ENCODE measurements at regions not wholly inside any gene's neighbourhood (a gene's known extent, or its start where the extent isn't known, plus 50 kb on each side); places are given as distances from the start of the nearest gene placed in this dataset.
"Not testable (repeated sequence)": the region's sequence is repeated elsewhere in the genome, so short reads cannot be mapped to it uniquely, and the experiment has no call there.

DNA sequence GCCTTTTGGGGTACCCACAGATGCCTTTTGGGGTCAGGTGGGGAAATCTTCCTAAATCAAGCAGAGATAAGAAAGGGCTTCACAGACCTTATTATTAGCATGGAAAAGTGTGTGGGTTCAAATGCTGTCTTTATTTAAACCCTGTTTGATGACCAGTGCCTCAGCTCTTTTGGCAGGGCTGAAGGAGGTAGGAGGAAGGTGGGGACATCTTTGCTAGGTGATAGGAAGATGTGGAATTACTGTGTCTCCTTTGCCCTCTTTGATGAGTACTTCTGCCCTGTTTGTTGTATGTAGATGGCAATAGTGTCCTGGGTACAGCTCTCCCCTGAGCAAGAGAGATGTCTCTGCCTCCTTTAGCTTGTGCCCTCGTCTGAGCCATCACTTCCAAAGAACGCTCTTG, 333.3 kb upstream of the ROPN1 start:
- DNase-seq, result no peak

DNA sequence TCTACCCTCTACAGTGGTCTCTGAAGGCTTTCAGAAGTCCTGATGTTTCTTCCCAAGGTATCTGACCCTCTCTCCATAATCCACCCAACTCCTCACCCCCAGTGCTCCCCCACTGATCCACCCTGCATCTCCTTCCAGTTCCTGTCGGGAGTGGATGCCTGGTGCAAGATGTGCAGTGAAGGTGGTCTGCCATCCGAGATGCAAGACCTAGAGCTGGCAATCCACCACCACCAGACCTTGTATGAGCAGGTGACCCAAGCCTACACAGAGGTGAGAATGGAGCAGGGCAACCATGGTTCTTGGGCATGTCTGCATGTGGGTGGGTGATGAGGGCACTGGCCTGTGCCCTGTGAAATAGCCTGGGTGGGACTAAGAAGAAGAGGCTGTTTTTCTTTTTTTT, 337.8 kb upstream of the ROPN1 start:
- DNase-seq, result no peak

DNA sequence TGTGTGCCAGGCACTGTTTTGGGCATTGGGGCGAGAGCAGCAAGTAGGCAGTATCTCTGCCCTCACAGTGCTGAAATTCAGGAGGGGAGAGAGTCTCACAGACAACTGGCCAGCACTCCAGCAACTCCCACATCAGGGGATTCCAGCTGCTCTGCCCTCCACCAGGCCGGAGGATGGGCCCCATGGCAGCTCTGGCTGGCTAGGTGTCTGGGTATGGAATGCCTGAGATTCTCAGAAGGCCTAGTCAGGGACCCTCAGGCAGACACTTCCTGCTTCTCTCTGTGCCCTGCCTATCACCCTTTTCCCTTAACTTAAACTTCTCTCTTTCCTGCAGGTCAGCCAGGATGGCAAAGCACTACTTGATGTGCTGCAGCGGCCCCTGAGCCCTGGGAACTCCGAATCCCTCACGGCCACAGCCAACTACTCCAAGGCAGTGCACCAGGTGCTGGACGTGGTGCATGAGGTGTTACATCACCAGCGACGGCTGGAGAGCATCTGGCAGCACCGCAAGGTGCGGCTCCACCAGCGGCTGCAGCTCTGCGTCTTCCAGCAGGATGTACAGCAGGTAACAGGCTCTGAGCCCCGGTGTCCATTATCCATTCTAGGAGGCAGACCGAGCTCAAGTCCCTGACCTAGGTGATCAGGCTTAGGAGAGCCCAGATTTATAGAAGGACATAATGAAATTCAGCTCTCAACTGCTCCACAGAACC, 342.2 kb upstream of the ROPN1 start:
- no peak for DNase-seq

DNA sequence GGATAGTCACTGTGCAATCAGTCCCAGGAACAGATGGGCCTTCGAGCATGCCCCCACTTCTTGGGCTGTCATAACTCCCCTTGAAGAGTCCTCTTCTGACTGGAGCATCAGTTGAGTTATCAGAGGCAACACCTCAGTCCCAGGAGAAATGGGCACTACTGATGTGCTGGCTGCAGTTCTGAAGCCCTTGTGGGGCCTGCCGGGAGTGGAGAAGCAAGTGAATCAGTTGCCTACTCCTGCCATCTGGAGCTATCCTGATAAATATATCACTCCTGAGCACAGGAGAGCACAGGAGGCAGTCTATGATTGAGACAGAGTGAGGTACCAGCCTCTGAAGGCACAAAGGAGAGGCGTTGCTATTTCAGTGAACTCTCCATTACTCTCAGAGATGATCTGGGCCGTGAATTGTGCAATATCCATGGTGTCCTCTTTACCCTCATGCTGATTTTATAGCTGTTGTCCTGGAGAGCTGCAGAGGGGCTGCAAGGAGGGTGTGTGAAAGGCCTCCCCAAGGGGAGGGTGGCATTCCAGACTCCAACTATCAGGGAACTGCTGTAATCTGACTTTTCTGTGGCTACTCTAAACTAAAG, 344.2 kb upstream of the ROPN1 start:
- no peak for DNase-seq

DNA sequence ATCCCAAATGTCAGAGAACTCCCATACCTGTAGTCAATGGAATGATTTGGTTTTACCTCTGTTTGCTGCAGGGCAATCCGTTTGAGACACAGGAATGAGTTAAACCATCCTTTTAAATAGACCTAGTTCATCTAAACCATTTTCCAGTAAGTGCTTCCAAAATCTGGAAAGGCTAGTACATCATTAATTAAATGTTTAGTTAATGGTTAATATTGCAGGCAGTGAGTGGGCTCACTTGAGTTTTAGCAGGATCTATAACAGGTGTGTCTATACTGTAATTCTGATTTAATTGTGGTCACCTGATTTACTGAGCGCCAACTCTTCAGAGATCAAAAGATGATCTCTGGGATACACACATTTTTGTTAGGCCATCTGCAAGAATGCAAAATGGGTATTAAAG, 353.9 kb upstream of the ROPN1 start:
- DNase-seq, result no peak

DNA sequence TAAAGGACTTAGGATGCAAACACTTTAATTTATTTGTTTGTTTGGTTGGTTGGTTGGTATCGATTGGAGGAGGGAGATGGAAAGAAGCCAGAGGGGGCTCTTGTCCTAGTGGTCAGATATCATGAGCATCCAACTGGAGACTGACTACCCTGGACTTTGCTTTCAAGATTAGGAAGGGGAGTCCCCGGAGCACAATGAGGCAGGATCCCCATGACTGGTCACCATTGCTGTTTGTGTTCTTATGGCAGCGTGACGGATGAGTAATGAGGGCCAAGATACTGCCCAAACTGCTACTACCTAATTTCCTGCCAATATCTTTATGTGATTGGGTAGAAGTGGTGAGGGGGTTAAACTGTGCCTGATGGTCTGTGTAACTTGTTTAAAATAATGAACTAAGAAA, 354.6 kb upstream of the ROPN1 start:
- DNase-seq, result no peak

DNA sequence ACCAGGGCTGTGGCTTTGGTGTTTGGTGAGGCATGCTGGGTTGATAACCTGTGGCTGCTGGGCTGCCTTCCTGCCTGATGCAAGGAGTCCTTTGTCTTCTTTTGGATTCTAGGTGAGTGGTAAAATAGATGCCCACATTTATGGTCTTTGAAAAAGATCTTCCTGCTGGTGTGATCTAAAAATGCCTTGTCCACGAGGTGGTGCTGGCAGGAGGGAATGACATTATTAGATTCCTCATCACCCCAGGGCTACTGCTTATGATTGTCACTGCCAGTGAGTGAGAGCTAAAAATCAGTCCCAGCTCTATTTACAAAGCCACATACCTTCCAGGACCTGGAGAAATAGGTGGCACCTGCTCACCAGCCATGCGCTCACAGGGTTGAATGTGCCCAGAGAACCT, 355.5 kb upstream of the ROPN1 start:
- no peak for DNase-seq

DNA sequence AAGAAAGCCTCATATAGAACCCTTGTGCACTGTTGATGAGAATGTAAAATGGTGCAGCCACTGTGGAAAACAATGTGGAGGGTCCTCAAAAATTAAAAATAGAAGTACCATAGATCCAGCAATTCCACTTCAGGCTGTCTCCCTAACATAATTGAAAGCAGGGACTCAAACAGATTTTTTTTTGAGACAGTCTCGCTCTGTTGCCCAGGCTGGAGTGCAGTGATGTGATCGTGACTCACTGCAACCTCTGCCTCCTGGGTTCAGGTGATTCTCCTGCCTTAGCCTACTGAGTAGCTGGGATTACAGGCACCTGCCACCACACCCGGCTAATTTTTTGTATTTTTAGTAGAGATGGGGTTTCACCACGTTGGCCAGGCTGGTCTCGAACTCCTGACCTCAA, 356.6 kb upstream of the ROPN1 start:
- not testable (repeated sequence) for DNase-seq

DNA sequence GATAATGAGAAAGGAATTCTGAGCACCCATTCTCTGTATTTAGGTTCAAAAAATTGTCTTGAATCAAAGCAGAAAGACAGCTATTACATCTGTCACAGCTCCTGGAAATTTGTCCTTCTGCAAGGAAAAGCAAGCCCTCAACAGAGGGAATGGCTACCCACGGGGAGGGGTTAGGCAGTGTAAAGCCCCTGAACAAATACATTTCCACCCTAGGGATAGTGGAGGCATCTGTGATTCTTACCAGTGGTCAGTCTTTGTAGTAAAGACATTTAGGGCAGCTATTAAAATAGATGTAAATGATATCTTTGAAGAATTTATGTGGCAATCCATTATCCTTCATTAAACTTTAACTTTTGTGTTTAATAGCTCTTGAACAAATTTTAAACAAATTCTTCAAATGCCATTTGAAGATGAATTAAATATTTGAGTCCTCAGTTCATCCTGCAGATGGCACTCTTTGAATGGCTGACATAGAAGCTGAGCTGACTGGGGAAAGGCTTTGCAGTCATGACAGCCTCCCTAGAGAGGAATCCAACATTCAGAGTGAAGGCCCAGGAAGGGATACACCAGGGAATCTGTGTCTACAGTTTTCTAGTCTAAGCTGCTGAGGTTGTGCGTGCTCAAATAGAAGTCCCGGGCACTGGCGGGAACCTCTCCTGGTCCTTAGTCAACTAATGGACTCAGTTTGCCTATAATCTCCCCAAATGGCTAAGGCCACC, 359.7 kb upstream of the ROPN1 start:
- peak; percentile 5 for DNase-seq

DNA sequence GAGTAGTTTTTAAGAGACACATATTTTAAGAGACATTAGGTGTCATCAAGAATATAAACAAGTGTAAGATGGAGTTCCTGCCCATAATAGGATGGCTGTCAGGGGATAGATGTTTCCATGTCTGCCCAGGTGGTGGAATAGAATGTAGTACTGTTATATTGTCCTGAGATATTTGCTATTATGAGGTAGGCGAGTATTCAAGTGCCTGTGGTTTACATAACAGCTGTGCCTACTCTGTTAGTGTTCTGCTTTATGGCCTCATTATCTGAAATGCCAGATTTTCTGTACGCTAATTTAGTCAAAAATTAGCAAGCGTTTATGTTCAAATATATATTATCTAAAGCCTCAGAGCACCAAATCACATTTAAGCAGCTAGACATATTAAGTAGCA, 360.2 kb upstream of the ROPN1 start:
- no peak for DNase-seq

DNA sequence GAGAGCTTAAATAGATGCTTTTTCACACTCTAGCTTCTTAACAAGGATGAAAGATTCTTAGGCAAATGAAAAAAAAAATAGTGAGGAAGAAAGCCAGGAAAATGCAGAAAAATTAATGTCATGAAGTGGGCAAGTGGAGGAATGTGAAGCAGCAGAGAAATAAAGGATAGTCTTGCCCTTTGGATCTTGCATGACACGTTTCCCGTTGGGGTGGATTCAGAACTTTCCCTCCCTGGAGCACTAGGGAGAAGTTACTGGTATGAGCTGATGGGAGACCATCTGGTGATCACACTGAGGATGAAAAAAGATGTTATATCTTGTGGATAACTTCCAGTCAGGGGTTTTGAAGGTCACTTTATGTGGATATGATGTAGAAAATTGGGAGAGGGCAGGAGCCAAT, 361.8 kb upstream of the ROPN1 start:
- DNase-seq, result no peak

DNA sequence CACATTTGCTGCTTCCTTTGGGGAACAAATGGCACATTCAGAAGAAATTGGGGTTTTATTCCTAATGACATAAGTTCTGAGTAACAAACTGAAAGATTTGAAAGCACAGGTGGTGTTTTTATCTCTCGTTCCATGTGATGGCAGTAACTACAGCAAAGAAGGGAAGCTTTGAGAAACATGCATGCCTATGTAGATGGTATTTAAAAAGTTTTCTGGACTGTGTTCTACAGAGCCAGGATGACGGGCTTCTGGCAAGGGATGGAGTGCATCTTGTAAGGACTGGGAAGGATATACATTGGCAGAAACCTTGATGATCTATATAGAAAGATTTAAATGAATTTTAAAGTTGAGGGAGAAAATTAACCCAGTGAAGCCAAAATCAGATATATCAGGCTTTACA, 362.2 kb upstream of the ROPN1 start:
- no peak for DNase-seq

DNA sequence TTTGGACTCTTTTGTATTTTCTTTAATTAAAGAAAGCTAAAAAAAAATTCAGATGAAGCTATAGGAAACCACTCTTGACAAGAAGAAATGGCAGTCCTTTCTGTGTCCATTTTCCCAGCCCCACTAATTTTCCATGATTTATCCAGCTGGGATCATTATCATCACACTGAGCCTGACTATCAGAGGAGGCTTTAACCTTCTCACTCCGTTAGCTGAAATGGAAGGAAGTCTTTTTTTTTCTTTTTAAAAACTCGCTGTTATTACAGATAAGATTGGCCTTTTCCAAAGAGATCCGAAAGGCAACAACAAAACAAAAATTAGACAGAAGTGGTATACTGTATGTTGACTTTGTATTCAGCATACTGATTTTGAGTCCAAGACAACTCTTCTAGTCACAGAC, 366.2 kb upstream of the ROPN1 start:
- DNase-seq, result no peak

DNA sequence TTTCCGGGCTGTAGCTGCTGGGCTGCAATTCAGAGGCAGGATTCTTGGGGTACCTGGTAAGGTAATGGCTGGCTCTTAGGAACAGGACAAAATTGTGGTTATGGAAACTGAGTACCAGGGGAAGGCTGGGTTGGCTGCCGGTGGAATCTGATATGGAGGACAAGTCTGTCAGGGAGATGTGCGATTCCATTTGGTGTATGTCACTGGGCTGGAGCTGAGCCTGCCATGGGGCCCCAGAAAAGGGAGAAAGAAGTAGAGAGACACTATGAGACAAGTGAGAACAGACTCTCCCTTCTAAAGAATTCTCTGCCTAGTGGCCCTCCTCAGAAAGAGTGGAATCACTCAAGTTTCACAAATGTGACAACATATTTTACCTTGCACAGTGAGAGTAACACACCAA, 368.2 kb upstream of the ROPN1 start:
- DNase-seq, result no peak

DNA sequence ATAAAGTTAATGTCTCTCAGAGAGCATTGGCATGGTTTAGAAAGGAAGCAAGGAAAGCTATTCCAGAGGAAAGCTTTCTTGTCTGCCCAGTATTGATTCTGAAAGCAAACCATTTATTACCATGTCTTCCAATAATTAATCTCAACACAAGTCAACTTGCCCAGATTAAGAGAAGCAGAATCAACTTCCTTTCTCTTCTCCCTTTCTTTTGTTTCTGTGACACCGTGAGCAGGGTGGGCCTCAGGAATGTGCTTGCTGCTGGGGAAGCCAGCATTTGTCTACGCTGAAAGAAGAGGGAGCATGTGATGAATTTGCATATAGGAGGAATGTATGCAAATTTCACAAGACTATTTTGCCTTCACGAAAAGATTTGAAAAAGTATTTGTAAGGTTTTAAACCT, 368.6 kb upstream of the ROPN1 start:
- DNase-seq, result no peak

DNA sequence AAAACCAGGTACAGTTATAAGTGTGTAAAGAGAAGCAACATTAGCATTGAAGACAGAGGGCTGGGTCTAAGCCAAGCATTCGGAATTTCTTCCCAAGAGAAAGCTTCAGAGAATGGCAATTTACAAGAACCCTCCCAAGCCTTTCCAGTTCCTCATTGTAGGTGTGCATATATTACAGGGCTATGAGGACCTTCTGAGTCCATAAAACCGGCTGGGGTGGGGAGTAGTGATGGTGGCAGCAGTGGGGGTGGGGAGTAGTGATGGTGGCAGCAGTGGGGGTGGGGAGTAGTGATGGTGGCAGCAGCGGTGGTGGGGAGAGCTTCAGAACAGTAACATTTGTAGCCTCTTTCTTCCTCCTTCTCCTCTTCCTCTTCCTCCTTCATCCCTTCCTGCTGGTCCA, 368.7 kb upstream of the UMPS start:
- DNase-seq, result no peak

DNA sequence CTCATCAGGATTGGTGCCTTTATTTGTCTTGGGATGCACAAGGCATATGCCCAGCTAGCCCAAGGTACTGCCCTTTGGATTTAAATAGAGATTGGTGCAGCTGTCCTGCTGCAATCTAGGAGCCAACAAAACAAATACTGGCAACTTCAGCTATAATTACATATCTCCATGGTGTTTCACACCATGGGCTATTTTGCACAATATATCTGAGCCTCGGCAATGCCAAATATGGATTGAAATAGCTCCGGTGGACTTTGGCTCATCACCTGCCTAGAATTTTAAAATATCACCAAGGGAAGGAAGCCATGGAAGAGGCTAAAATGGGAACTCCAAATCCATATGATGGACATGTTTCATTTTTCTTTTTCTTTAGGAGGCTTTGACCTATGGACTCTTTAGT, 367.8 kb upstream of the UMPS start:
- DNase-seq, result no peak

DNA sequence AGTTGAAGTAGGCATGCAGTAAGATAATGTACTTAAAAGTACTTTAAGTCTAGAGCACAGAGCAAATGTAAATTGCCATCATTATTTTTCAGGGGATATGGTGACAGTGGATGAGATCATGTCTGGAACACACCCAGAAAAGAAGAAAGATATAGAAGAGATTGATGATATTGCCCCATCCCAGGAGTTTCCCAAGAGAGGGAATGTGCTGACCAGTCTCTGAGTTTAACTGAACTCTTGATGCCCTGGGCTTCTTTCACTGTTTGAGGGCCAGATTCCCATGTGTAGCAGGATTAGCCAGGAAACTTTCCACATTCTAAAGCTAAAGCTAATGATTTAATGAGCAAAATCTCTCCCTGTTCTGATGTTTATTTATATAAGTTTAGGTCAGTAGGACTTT, 366.8 kb upstream of the UMPS start:
- no peak for DNase-seq

DNA sequence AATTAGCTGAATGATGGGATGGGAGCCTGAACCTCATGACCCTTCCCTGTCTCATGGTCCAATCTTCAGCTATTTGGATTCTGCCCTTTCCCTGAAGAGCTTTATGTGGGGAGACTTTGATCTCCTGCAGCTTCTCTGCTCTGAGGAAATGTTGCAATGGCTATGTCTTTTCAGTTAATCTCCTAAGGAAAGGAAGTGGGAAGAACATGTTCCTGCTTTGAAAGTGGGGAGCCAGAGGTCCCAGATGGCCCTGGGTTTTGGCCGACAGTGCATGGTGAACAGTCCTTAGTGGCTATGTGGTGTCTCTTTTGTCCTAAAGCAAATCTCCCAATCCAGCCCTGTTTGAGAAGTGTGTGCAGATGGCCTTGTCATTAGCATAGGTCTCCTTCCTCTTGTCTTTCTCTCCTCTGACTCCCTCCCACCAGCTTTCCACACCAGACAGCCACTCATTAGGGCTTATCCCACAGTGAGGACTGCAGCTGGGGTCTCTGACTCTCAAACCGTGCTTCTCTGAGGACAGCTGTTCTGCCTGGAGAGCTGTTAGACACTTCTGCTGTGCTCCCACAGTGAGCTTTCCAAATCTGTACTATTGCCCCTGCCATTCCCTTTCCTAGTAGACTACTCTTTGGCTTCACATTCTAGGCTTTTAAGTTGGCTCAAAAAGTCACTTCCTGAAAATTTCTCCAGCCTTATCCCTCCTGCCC, 365.8 kb upstream of the UMPS start:
- DNase-seq, result no peak

DNA sequence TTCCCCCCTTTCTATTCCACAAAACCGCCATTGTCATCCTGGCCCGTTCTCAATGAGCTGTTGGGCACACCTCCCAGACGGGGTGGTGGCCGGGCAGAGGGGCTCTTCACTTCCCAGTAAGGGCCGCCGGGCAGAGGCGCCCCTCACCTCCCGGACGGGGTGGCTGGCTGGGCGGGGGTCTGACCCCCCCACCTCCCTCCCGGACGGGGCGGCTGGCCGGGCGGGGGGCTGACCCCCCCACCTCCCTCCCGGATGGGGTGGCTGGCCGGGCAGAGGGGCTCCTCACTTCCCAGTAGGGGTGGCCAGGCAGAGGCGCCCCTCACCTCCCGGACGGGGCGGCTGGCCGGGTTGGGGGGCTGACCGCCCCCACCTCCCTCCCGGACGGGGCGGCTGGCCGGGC, 363.6 kb upstream of the UMPS start:
- DNase-seq, result not testable (repeated sequence)

DNA sequence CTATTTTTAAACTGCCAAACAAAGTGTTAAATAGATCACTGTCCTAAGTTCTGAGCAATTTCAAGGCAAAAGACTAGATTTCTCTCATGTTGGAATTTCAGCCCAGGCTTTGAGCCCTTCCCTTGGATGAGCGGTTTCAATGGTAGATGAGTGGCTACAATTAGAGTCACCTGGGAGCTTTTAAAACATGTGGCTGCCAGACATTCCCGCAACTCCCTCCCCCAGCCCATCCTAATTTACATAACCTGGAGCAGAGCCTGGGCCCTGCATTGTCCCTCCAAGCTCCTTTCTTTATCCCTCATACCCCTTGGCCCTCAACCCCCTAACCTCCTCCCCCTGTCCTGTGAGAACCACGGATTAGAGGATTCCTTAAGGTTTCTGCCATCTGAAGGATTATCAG, 357.5 kb upstream of the UMPS start:
- no peak for DNase-seq

DNA sequence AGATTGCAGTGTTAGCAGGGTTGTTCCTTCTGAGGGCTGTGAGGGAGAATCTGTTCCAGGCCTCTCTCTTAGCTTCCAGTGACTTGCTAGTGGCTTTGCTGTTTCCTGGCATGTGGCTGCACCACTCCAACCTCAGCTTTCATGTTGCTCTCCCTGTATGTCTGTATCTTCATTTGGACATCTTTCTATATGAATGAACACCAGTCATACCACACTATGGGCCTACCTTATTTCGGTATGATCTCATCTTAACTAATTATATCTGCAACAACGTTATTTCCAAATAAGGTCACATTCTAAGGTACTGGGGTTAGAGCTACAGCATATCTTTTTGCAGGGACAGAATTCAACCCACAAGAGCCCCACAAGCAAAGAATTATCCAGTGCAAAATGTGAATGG, 356.7 kb upstream of the UMPS start:
- no peak for DNase-seq

DNA sequence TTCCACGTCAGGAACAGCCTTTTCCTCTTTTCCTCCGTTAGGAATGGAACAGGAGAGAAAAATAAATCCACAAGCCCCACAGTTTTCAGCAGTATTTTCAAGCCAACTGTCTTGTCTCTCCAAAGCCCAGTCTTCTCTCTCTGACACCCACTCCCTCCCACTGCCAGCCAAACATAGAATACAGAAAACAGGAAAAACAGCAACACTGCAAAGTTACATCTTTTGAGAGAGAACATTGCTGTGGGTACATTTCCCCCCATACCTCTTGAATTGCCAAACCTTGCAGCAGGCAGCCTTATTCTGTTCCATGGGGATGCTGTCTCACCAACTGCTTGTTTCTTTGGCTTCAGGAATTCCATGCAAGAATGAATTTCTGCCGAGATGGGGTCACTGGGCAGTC, 355.7 kb upstream of the UMPS start:
- no peak for DNase-seq
